ENCODE measurements at regions not wholly inside any gene's neighbourhood (a gene's known extent, or its start where the extent isn't known, plus 50 kb on each side); places are given as distances from the start of the nearest gene placed in this dataset.
A peak's percentile ranks its signal among the peaks of the same experiment; 100 is the strongest.

DNA sequence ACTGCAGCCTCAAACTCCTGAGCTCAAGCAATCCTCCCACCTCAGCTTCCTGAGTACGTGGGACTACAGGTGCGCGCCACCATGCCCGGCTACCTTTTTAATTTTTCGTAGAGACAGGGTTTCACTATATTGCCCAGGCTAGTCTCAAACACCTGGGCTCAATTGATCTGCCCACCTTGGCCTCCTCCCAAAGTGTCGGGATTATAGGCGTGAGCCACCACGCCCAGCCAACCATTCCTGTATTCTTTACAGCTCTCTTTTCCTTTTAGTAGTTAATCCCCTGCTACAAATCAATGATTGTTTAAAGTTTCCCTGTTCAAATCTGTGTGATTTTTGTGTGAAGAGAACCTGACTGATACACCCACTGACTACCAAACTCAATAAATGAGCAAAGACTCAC, 75.4 kb upstream of the SVIL start:
- Histone ChIP-seq H3F3A (ENCODE audit: insufficient read depth) (peaks cover 20% of the 10 kb centered on the region), H3K79me2 (ENCODE audit: insufficient read depth) (no peaks in the 10 kb centered on the region), H3K4me1 (ENCODE audit: insufficient read depth) (peaks cover 5% of the 10 kb centered on the region; the same call in 1 of the 2 replicates), H2AFZ (no peak overlapping the region), H3K4me2 (ENCODE audit: unreplicated experiment) (no peak overlapping the region), H3K9me3 (ENCODE audit: low read depth) (no peaks in the 10 kb centered on the region), H3K36me3 (ENCODE audit: low read depth) (no peaks in the 10 kb centered on the region), H4K20me1 (ENCODE audit: insufficient read depth) (no peaks in the 10 kb centered on the region), H3K9me2 (ENCODE audit: insufficient read depth) (no peaks in the 10 kb centered on the region), H3K27me3 (replicated peaks; ENCODE audit: insufficient read depth) (no peaks in the 10 kb centered on the region), H3K9ac (no peak overlapping the region), H3K4me3 (no peak overlapping the region), H3K27ac (no peak overlapping the region)
- WGBS, 2 experiments (ENCODE audit: low coverage in 1 of 2, low lambda C conversion rate in 2 of 2, missing lambda C conversion rate in 2 of 2) = 87 to 94% methylated on average over 8 of the region's 8 CpGs
- no peak for TF ChIP-seq EZH2 (IDR thresholded peaks at IDR 0.05; ENCODE audit: insufficient read depth, poor library complexity, severe bottlenecking)
- no peak for DNase-seq
- in situ Hi-C loops (cut with MboI) = no loop called here

DNA sequence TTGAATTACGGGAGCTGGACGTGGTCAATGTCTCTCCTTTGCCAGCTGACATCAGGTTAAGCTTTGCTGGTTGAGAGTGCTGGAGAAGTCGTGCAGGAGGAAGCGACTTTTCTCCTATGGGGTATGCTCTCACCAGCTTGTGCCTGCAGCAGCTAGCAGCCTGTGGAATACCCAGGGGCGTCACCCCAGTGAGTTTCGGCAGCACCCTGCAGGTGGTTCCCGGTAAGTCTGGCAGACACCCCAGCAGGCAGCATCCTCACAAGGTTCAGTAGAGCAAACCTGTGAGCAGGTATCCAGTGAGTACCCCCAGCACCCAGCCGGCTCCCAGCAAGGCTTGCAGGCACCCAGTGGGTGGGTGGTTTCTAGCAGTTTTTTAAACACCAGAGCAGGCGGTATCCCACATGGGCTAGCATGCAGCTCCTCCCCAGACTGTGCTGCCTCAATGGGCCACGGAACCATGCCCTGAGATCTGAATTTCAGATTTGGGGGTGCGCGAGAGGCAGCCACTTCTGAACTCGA, 74.8 kb upstream of the SVIL start:
- no peak overlapping the region for H3K4me2 ChIP-seq (ENCODE audit: unreplicated experiment)
- H3K4me1 ChIP-seq (ENCODE audit: insufficient read depth) = peaks cover 1% of the 10 kb centered on the region; the same call in 1 of the 2 replicates
- no peak overlapping the region for H3K9ac ChIP-seq
- 77 to 79% methylated on average over 12 to 13 of the region's 13 CpGs for WGBS, 2 experiments (ENCODE audit: low coverage in 1 of 2, low lambda C conversion rate in 2 of 2, missing lambda C conversion rate in 2 of 2)
- no peak overlapping the region for H3K4me3 ChIP-seq
- H4K20me1 ChIP-seq (ENCODE audit: insufficient read depth) = no peaks in the 10 kb centered on the region
- no peak for DNase-seq
- no peaks in the 10 kb centered on the region for H3K27me3 ChIP-seq (replicated peaks; ENCODE audit: insufficient read depth)
- H2AFZ ChIP-seq = no peak overlapping the region
- H3K36me3 ChIP-seq (ENCODE audit: low read depth) = no peaks in the 10 kb centered on the region
- no peaks in the 10 kb centered on the region for H3K9me3 ChIP-seq (ENCODE audit: low read depth)
- H3F3A ChIP-seq (ENCODE audit: insufficient read depth) = peaks cover 14% of the 10 kb centered on the region
- no peaks in the 10 kb centered on the region for H3K79me2 ChIP-seq (ENCODE audit: insufficient read depth)
- no peak overlapping the region for H3K27ac ChIP-seq
- in situ Hi-C loops (cut with MboI) = no loop called here
- H3K9me2 ChIP-seq (ENCODE audit: insufficient read depth) = no peaks in the 10 kb centered on the region
- TF ChIP-seq EZH2 (IDR thresholded peaks at IDR 0.05; ENCODE audit: insufficient read depth, poor library complexity, severe bottlenecking) = no peak
- no peak for TF ChIP-seq EZH2phosphoT487 (IDR thresholded peaks at IDR 0.05; ENCODE audit: insufficient read depth, low read depth)

DNA sequence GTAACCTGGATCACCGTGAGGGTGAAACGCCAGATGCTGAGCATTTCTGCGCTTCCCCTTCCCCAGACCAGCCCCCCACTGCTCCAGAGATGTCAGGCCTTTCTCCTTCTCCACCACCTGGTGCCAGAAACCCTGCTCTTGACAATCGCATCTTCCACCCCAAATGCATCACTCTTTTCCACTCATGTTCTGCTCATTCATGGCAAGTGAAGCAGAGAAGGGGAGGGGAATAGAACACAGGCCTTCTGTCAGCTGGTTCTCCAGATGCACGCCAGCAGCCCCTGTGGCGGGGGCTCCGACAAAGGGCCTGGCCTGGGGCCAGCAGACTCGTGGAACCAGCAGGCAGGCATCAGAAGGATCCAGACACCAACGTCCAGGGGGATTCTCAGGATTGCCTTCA, 68.5 kb upstream of the SVIL start:
- no peaks in the 10 kb centered on the region for H3F3A ChIP-seq (ENCODE audit: insufficient read depth)
- TF ChIP-seq EZH2 (IDR thresholded peaks at IDR 0.05; ENCODE audit: insufficient read depth, poor library complexity, severe bottlenecking) = no peak
- TF ChIP-seq EZH2phosphoT487 (IDR thresholded peaks at IDR 0.05; ENCODE audit: insufficient read depth, low read depth) = no peak
- no peaks in the 10 kb centered on the region for H3K79me2 ChIP-seq (ENCODE audit: insufficient read depth)
- H2AFZ ChIP-seq = peak overlapping the region; percentile 40; the same call in 1 of the 2 replicates
- DNase-seq = no peak
- 31 to 35% methylated on average over 9 of the region's 9 CpGs for WGBS, 2 experiments (ENCODE audit: low coverage in 1 of 2, low lambda C conversion rate in 2 of 2, missing lambda C conversion rate in 2 of 2)
- H3K36me3 ChIP-seq (ENCODE audit: low read depth) = no peaks in the 10 kb centered on the region
- H3K9ac ChIP-seq = no peak overlapping the region
- no peak overlapping the region for H3K27ac ChIP-seq
- no peaks in the 10 kb centered on the region for H3K9me3 ChIP-seq (ENCODE audit: low read depth)
- H4K20me1 ChIP-seq (ENCODE audit: insufficient read depth) = no peaks in the 10 kb centered on the region
- no peaks in the 10 kb centered on the region for H3K27me3 ChIP-seq (replicated peaks; ENCODE audit: insufficient read depth)
- no peaks in the 10 kb centered on the region; the same call in 1 of the 2 replicates for H3K4me1 ChIP-seq (ENCODE audit: insufficient read depth)
- peak overlapping the region; percentile 37; the same call in 1 of the 2 replicates for H3K4me3 ChIP-seq
- H3K4me2 ChIP-seq (ENCODE audit: unreplicated experiment) = no peak overlapping the region
- H3K9me2 ChIP-seq (ENCODE audit: insufficient read depth) = no peaks in the 10 kb centered on the region
- in situ Hi-C loops (cut with MboI) = no loop called here

DNA sequence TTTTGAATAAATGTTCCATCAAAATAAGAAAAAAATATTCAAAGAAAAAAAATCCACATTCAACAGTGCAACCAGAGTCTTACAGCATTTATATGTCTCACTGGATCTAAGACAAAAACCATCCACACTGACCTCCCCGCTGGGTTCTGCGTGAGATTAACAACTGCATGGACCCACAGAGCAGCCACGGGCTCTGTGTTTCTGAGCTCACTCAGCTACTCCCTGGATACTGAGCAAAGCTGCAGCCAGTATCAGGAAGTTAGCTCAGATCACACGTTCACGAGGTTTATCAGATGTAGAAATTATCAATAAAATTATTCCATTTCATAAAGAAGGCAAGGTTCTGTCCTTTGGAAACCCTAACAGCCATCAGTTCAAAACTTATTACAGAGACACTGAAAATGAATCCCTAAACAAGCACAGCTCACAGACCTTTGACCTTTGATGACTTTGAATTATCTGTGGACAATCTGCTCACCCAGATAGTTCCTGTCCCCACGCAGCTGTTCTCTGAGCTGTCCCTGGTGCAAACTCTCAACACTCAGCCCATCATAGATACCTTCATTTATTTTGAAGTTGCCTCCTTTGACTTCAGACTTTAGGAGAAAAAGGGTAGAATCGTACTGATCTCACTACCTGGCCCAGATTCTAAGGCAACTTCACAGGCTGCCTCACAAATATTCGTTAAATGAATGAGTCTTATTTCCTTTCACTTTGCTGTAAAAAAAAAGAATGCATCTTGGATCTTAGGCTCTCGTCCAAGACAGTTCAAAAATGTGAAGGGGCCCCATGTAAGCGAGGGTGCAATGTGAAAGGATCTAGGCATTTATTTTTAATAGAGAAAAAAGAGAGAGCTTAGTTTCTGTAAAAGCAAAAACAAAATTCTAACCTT, 67.7 kb upstream of the SVIL start:
- no peaks in the 10 kb centered on the region for H3F3A ChIP-seq (ENCODE audit: insufficient read depth)
- 32 to 37% methylated on average over 10 of the region's 10 CpGs for WGBS, 2 experiments (ENCODE audit: low coverage in 1 of 2, low lambda C conversion rate in 2 of 2, missing lambda C conversion rate in 2 of 2)
- H4K20me1 ChIP-seq (ENCODE audit: insufficient read depth) = no peaks in the 10 kb centered on the region
- H3K27ac ChIP-seq = no peak overlapping the region
- no peaks in the 10 kb centered on the region for H3K36me3 ChIP-seq (ENCODE audit: low read depth)
- H3K4me3 ChIP-seq = peak overlapping the region; percentile 37
- peak overlapping the region; percentile 40 for H2AFZ ChIP-seq
- no peaks in the 10 kb centered on the region for H3K27me3 ChIP-seq (replicated peaks; ENCODE audit: insufficient read depth)
- no peak overlapping the region for H3K9ac ChIP-seq
- peak; percentile 19 for DNase-seq
- no peaks in the 10 kb centered on the region; the same call in 1 of the 2 replicates for H3K4me1 ChIP-seq (ENCODE audit: insufficient read depth)
- H3K79me2 ChIP-seq (ENCODE audit: insufficient read depth) = no peaks in the 10 kb centered on the region
- no peaks in the 10 kb centered on the region for H3K9me3 ChIP-seq (ENCODE audit: low read depth)
- in situ Hi-C loops (cut with MboI) = no loop called here
- no peak for TF ChIP-seq EZH2 (IDR thresholded peaks at IDR 0.05; ENCODE audit: insufficient read depth, poor library complexity, severe bottlenecking)
- no peak for TF ChIP-seq EZH2phosphoT487 (IDR thresholded peaks at IDR 0.05; ENCODE audit: insufficient read depth, low read depth)
- H3K9me2 ChIP-seq (ENCODE audit: insufficient read depth) = no peaks in the 10 kb centered on the region
- peak overlapping the region; percentile 65 for H3K4me2 ChIP-seq (ENCODE audit: unreplicated experiment)

All from GM23248 (cell line).